ENCODE measurements at regions not wholly inside any gene's neighbourhood (a gene's known extent, or its start where the extent isn't known, plus 50 kb on each side); places are given as distances from the start of the nearest gene placed in this dataset.
"Not testable (repeated sequence)": the region's sequence is repeated elsewhere in the genome, so short reads cannot be mapped to it uniquely, and the experiment has no call there.

GRCh38 chr22:12601870-12602779 is 2925.9 kb upstream of the OR11H1 start:
- no peak for DNase-seq (ENCODE audit: extremely low spot score)
- peak overlapping the region in 1 of 4 donors; percentile 35 for H3K27ac ChIP-seq (replicated peaks in 1 of 4)
- TF ChIP-seq POLR2AphosphoS5 (IDR thresholded peaks at IDR 0.05) (no peak), POLR2A (IDR thresholded peaks at IDR 0.05; ENCODE audit: low read depth) (no peak), CTCF (IDR thresholded peaks at IDR 0.05) (no peak), EP300 (IDR thresholded peaks at IDR 0.05) (no peak)

GRCh38 chr22:12603399-12603798 is 2924.6 kb upstream of the OR11H1 start:
- 72% methylated on average over 6 of the region's 6 CpGs for whole genome bisulfite sequencing
- H3K4me3 ChIP-seq; DNase-seq (ENCODE audit: extremely low spot score); H3K36me3 ChIP-seq; H3K4me1 ChIP-seq; H3K27ac ChIP-seq (replicated peaks in 1 of 4); intact Hi-C loops (cut with DNase I): not testable (repeated sequence)
- peaks cover 0 to 11% (median 0%) of the 10 kb centered on the region in 4 donors for H3K27me3 ChIP-seq
- H3K9me3 ChIP-seq: peaks cover 0 to 30% (median 11%) of the 10 kb centered on the region in 4 donors

More at GRCh38 chr22:12601870-12602779, 2925.9 kb upstream of the OR11H1 start:
- Histone ChIP-seq H3K4me1 (no peaks in the 10 kb centered on the region), H3K9me3 (peaks cover 0 to 36% (median 11%) of the 10 kb centered on the region in 4 donors), H3K4me3 (peak overlapping the region in 2 of 4 donors; percentile 30 to 34), H3K27me3 (peaks cover 0 to 11% (median 0%) of the 10 kb centered on the region in 4 donors), H3K36me3 (no peaks in the 10 kb centered on the region)
- intact Hi-C loops (cut with DNase I): no loop called here
- 56% methylated on average over 75 of the region's 75 CpGs for WGBS

GRCh38 chr22:12603833-12604232 is 2924.2 kb upstream of the OR11H1 start:
- DNase-seq (ENCODE audit: extremely low spot score); H3K4me3 ChIP-seq; intact Hi-C loops (cut with DNase I); H3K36me3 ChIP-seq; H3K4me1 ChIP-seq; H3K27ac ChIP-seq (replicated peaks in 1 of 4): not testable (repeated sequence)
- Histone ChIP-seq H3K9me3 (peaks cover 0 to 29% (median 11%) of the 10 kb centered on the region in 4 donors), H3K27me3 (peaks cover 0 to 11% (median 0%) of the 10 kb centered on the region in 4 donors)

GRCh38 chr22:12608454-12608853 is 2919.5 kb upstream of the OR11H1 start:
- WGBS: 73% methylated on average over 8 of the region's 9 CpGs

DNA sequence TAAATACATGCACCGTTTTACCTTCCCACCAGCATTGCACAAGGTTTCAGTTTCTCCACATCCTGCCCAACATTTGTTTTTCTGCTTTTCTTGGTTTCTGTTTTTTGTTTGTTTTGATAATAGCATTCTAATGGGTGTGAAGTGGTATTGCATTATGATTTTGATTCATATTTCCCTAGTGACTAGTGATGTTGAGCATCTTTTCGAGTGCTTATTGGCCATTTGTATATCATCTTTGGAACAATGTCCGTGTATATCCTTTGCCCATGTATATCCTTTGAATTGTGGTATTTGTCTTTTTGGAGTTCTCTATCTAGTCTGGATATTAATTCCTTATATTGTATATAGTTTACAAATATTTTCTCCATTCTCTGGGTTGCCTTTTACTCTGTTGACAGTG is 2914.8 kb upstream of the OR11H1 start:
- no peak for DNase-seq (ENCODE audit: extremely low spot score)
- H3K27me3 ChIP-seq: no peaks in the 10 kb centered on the region
- H3K9me3 ChIP-seq: peaks cover 0 to 22% (median 3%) of the 10 kb centered on the region in 4 donors
- WGBS: 60% methylated on average over 3 of the region's 3 CpGs
- TF ChIP-seq POLR2AphosphoS5 (IDR thresholded peaks at IDR 0.05) (no peak), POLR2A (IDR thresholded peaks at IDR 0.05; ENCODE audit: low read depth) (no peak)
- intact Hi-C loops (cut with DNase I): no loop called here
- no peaks in the 10 kb centered on the region for H3K4me1 ChIP-seq
- H3K27ac ChIP-seq (replicated peaks in 1 of 4): no peak overlapping the region
- no peak overlapping the region for H3K4me3 ChIP-seq
- H3K36me3 ChIP-seq: no peaks in the 10 kb centered on the region

More at GRCh38 chr22:12608454-12608853, 2919.5 kb upstream of the OR11H1 start:
- H3K4me1 ChIP-seq; H3K27ac ChIP-seq (replicated peaks in 1 of 4); H3K27me3 ChIP-seq; DNase-seq (ENCODE audit: extremely low spot score); H3K36me3 ChIP-seq; H3K4me3 ChIP-seq; intact Hi-C loops (cut with DNase I): not testable (repeated sequence)
- peaks cover 0 to 14% (median 3%) of the 10 kb centered on the region in 4 donors for H3K9me3 ChIP-seq

DNA sequence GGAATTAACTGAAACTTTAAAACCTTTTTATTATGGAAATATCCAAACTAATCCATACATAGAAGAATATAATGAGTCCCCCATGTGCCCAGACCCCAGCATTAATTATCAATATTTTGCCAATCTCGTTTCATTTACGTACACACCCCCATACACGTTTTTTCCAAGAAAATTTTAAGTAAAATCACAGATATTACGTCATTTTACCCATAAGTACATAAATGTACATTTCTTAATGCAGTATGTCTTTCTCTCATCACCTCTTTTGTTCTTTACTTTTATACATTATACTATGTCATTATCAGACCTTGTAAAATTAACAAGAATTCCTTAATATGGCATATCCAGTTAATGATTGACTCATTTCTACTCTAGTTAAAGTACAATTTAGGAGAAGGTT is 2914.1 kb upstream of the OR11H1 start:
- H3K4me3 ChIP-seq; H3K27ac ChIP-seq (replicated peaks in 1 of 4); H3K4me1 ChIP-seq; H3K36me3 ChIP-seq; H3K27me3 ChIP-seq; intact Hi-C loops (cut with DNase I); DNase-seq (ENCODE audit: extremely low spot score): not testable (repeated sequence)
- WGBS: 33% methylated on average over 4 of the region's 4 CpGs
- H3K9me3 ChIP-seq: peaks cover 0 to 18% (median 3%) of the 10 kb centered on the region in 4 donors

DNA sequence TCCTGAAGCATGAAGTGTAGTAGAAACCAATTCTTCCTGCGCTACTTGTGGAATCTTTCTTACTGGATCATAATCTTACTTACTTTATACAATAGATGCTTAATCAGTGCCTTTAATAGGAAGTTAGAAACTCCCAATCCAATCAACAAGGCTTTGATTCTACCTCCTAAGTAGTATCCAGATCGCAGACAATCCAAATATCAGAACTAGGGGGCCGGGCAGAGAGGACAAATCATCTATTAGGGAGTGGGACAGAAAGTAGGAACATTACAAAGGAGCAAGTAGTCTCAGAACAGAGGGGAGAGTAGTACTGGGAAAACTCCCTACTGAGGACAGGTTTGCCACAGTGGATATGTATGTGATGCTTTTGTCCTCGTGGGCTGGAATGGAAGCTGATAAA is 2901.1 kb upstream of the OR11H1 start:
- H3K9me3 ChIP-seq; H3K27me3 ChIP-seq; H3K27ac ChIP-seq (replicated peaks in 1 of 4); intact Hi-C loops (cut with DNase I); H3K4me3 ChIP-seq; H3K4me1 ChIP-seq; DNase-seq (ENCODE audit: extremely low spot score); H3K36me3 ChIP-seq: not testable (repeated sequence)
- WGBS: 59% methylated on average over 4 of the region's 4 CpGs

GRCh38 chr22:12629815-12630214 is 2898.2 kb upstream of the OR11H1 start:
- H3K36me3 ChIP-seq; H3K4me3 ChIP-seq; H3K27ac ChIP-seq (replicated peaks in 1 of 4); H3K4me1 ChIP-seq; DNase-seq (ENCODE audit: extremely low spot score); H3K27me3 ChIP-seq; intact Hi-C loops (cut with DNase I): not testable (repeated sequence)
- H3K9me3 ChIP-seq: peaks cover 0 to 15% (median 6%) of the 10 kb centered on the region in 4 donors
- 44% methylated on average over 2 of the region's 2 CpGs for WGBS

DNA sequence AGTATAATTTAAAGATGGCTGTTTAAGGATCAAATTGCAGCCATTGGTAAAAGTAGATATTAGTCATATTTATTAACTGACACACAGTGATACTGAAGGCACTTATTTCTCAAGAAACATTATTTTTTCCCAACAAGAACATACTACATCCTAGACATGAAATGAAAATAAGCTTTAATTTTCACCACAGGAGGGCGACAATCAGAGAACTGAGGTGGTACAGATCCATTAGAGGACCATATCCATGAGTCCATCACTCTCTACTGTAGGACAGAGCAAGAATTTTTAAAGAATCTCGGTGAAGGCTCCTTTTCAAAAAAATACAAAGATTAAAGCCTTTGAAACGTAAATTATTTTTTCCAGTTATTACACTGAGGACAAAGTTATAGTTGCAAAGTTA is 2897.0 kb upstream of the OR11H1 start:
- intact Hi-C loops (cut with DNase I); DNase-seq (ENCODE audit: extremely low spot score): not testable (repeated sequence)
- 41% methylated on average over 3 of the region's 3 CpGs for WGBS

DNA sequence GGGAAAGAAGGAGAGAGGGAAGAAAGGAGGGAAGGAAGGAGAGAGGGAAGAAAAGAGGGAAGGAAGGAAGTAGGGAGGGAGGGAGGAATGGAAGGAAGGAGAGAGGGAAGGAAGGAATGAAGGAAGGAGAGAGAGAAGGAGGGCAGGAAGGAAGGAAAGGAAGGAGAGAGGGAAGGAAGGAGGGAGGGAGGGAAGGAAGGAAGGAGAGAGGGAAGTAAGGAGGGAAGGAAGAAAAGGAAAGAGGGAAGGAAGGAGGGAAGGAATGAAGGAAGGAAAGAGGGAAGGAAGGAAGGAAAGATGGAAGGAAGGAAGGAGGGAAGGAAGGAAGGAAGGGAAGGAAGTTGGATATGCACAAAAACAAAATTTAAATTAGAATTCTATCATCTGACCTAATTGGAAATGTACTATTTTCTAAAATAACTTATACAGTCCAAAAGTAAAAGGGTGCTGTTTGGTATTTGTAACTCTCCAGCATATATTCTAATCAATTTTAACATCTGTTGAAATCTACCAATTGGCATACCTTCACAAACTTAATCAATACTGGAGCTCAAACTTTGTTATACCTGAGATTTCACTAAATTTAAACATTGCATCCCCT is 2890.3 kb upstream of the OR11H1 start:
- H3K4me3 ChIP-seq; H3K27ac ChIP-seq (replicated peaks in 1 of 4); H3K36me3 ChIP-seq; H3K27me3 ChIP-seq; H3K4me1 ChIP-seq; intact Hi-C loops (cut with DNase I); DNase-seq (ENCODE audit: extremely low spot score): not testable (repeated sequence)
- peaks cover 0 to 36% (median 29%) of the 10 kb centered on the region in 4 donors for H3K9me3 ChIP-seq

More for the DNA sequence above, 2897.0 kb upstream of the OR11H1 start:
- not testable (repeated sequence) for H3K4me1 ChIP-seq; H3K27ac ChIP-seq (replicated peaks in 1 of 4); H3K27me3 ChIP-seq; H3K36me3 ChIP-seq; H3K4me3 ChIP-seq
- peaks cover 0 to 21% (median 12%) of the 10 kb centered on the region in 4 donors for H3K9me3 ChIP-seq

GRCh38 chr22:12638319-12638718 is 2889.7 kb upstream of the OR11H1 start:
- 75% methylated on average over 3 of the region's 3 CpGs for WGBS
- peaks cover 0 to 36% (median 29%) of the 10 kb centered on the region in 4 donors for H3K9me3 ChIP-seq
- H3K27ac ChIP-seq (replicated peaks in 1 of 4); H3K36me3 ChIP-seq; intact Hi-C loops (cut with DNase I); H3K4me3 ChIP-seq; DNase-seq (ENCODE audit: extremely low spot score); H3K27me3 ChIP-seq; H3K4me1 ChIP-seq: not testable (repeated sequence)
